ENCODE measurements at regions not wholly inside any gene's neighbourhood (a gene's known extent, or its start where the extent isn't known, plus 50 kb on each side); places are given as distances from the start of the nearest gene placed in this dataset.

DNA sequence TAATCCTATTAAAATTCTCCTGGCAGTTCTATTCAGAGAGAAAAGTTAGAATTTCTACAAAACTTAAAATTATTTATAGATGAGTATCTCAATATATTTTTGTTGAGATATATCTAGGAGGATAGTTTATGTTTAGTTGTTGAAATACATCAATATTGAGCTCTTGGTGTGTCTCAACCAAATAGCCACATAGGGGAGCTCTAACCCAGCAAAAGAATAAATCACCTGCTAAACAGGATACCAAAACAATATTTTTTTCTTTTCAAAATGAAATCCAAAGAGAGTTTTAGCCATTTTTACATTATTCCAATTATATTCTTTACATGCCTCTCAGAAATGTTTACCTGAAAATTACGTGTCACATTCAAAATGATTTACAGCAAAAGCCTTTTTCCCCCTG is 954.7 kb downstream of the SLITRK6 start:
- WGBS, 2 donors = 31 to 32% methylated on average over 1 of the region's 1 CpG
- no peak for DNase-seq
- Histone ChIP-seq H3K4me1 (no peaks in the 10 kb centered on the region), H3K27ac (no peak overlapping the region), H3K27me3 (no peaks in the 10 kb centered on the region), H3K9me3 (peaks cover 0 to 12% (median 0%) of the 10 kb centered on the region in 11 donors), H3K4me3 (no peak overlapping the region), H3K36me3 (no peaks in the 10 kb centered on the region)
- ATAC-seq = no peak
- TF ChIP-seq, protein P1, sequence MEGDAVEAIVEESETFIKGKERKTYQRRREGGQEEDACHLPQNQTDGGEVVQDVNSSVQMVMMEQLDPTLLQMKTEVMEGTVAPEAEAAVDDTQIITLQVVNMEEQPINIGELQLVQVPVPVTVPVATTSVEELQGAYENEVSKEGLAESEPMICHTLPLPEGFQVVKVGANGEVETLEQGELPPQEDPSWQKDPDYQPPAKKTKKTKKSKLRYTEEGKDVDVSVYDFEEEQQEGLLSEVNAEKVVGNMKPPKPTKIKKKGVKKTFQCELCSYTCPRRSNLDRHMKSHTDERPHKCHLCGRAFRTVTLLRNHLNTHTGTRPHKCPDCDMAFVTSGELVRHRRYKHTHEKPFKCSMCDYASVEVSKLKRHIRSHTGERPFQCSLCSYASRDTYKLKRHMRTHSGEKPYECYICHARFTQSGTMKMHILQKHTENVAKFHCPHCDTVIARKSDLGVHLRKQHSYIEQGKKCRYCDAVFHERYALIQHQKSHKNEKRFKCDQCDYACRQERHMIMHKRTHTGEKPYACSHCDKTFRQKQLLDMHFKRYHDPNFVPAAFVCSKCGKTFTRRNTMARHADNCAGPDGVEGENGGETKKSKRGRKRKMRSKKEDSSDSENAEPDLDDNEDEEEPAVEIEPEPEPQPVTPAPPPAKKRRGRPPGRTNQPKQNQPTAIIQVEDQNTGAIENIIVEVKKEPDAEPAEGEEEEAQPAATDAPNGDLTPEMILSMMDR (IDR thresholded peaks at IDR 0.05) = peak in 5 of 9 donors; percentile 7 to 17 (median 14)
- intact Hi-C loops (cut with DNase I) = no loop called here

DNA sequence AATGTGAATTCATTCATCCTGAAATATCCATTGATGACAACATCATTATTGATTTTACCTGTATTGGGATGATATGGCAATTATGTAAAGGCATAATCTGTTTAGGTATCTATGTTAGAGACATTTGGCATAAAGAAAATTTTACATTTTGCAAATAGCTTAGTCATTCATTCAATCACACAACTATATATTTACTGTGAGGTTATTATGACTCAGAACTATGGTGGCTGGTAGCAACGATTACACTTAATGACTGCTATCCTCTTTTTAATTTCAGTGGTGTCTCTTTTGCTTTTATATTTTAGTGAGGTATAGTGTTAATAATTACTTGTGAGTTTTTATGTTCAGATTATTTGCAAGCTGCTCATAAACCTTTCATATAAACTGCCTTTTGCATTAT is 955.9 kb downstream of the SLITRK6 start:
- DNase-seq = no peak
- Histone ChIP-seq H3K27ac (no peak overlapping the region), H3K4me1 (no peaks in the 10 kb centered on the region), H3K27me3 (no peaks in the 10 kb centered on the region), H3K9me3 (peaks cover 0 to 12% (median 0%) of the 10 kb centered on the region in 11 donors), H3K4me3 (no peak overlapping the region), H3K36me3 (no peaks in the 10 kb centered on the region)
- no peak for ATAC-seq
- WGBS, 2 donors = 79 to 80% methylated on average over 1 of the region's 1 CpG
- intact Hi-C loops (cut with DNase I) = no loop called here
- TF ChIP-seq, protein P1 (IDR thresholded peaks at IDR 0.05) = no peak

DNA sequence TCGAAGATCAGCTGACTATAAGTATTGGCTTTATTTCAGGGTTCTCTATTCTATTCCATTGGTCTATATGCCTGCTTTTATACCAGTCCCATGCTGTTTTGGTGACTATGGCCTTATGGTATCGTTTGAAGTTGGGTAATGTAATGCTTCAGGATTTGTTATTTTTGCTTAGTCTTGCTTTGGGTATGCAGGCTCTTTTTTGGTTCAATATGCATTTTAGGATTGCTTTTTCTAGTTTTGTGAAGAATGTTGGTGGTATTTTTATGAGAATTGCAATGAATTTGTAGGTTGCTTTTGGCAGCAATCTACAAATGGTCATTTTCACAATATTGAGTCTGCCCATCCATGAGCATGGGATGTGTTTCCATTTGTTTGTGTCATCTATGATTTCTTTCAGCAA is 951.9 kb upstream of the SLITRK1 start:
- H3K36me3 ChIP-seq = no peaks in the 10 kb centered on the region
- H3K9me3 ChIP-seq = peaks cover 0 to 13% (median 0%) of the 10 kb centered on the region in 11 donors
- intact Hi-C loops (cut with DNase I) = no loop called here
- TF ChIP-seq, protein P1 (IDR thresholded peaks at IDR 0.05) = no peak
- no peak for ATAC-seq
- 73 to 88% methylated on average over 2 of the region's 2 CpGs for WGBS, 2 donors
- no peaks in the 10 kb centered on the region for H3K27me3 ChIP-seq
- no peak overlapping the region for H3K27ac ChIP-seq
- no peaks in the 10 kb centered on the region for H3K4me1 ChIP-seq
- no peak for DNase-seq
- no peak overlapping the region for H3K4me3 ChIP-seq

DNA sequence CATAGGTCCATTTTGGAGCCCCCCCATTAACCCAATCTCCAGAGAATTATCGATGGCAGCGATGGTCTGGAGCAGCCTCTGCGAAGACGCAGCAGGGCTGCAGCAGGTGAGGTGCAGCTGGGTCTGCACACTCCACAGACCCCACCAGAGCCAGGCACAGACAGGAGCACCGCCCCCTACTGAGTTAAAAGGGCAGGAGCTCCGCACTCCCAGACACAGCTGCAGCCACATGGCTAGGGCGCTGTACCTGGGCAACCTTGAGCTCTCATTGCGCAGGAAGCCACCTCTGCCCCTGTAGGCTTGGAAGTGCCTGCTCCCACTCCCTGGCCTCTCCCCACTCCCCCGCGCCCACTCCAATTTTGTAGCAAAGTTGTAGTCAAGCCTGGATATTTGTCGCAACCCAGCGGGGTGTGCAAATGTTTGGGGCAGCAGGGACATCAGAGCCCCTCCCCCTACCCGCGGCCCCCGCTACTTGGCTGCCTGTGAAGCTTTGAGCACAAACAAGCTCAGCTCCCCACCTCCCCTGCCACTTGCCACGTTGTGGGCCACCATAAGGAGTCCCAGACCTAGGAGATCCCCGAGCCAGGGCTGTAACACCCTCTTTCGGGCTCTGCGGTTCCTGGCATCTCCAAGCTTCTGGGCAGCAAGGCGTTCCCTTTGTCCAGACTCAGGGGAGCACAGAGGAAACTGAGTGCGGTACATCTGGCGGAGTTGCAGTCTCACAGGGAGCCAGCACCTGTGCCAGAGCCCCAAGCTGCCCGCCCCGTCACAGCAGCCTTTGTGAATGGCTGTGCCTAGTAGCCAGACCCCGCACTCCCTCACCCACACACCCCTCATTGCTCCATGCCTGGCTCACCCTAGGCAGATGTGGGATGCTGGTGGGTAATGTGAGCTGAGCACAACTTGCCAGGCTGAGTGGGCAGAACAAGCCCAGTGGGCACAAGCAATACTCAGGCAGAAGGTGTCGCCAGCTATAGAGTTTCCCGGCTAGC is 949.7 kb upstream of the SLITRK1 start:
- no peak for DNase-seq
- WGBS, 2 donors = 90 to 91% methylated on average over 27 of the region's 27 CpGs
- no peak for ATAC-seq
- intact Hi-C loops (cut with DNase I) = no loop called here
- TF ChIP-seq, protein P1 (IDR thresholded peaks at IDR 0.05) = no peak
- Histone ChIP-seq H3K4me1 (no peaks in the 10 kb centered on the region), H3K36me3 (no peaks in the 10 kb centered on the region), H3K27ac (no peak overlapping the region), H3K27me3 (no peaks in the 10 kb centered on the region), H3K9me3 (peaks cover 0 to 13% (median 0%) of the 10 kb centered on the region in 11 donors), H3K4me3 (no peak overlapping the region)
